IMR-90 (cell line): ENCODE measurements at regions not wholly inside any gene's neighbourhood (a gene's known extent, or its start where the extent isn't known, plus 50 kb on each side); places are given as distances from the start of the nearest gene placed in this dataset.

Experiments
- ATAC-seq: fragments of 200-7000 bp; cut with Tn5 transposase; 2 replicates; pipeline ENCODE4 v1.9.1; 2020; ENCODE audit warnings: low read depth, mild to moderate bottlenecking, moderate library complexity
- BruUV-seq: library from RNA; stranded (reverse); fragments of 400-500 nt; replicated peaks from 2 replicates; lab custom pipeline; 2021; lab: Mats Ljungman, UMichigan
- CTCF ChIA-PET: fragments of 300-600 bp; formaldehyde crosslinking; extraction: SDS; loops from one replicate; lab custom pipeline; 2021; ENCODE audit warnings: antibody characterized with exemption; lab: Yijun Ruan, JAX
- POLR2A ChIA-PET: fragments of 300-600 bp; sonication (Branson Sonifier 250); formaldehyde crosslinking; loops from one replicate; lab custom pipeline; 2022; ENCODE audit warnings: antibody characterized with exemption; ENCODE audit not compliant: unreplicated experiment; lab: Charles Lee
- DNase-seq: peaks from one replicate; pipeline ENCODE4 v3.0.0; 2013
- H2AFZ ChIP-seq: replicated peaks from 2 replicates; pipeline ENCODE3; 2013; ENCODE audit warnings: low read length, mild to moderate bottlenecking; ENCODE audit not compliant: poor library complexity
- H2AK5ac ChIP-seq: 2 replicates; pipeline ENCODE4 v1.6.1; 2013; ENCODE audit warnings: low read depth, low read length, inconsistent platforms
- H2AK9ac ChIP-seq: replicated peaks from 2 replicates; pipeline ENCODE3; 2013; ENCODE audit warnings: mild to moderate bottlenecking, low read depth, low read length, moderate library complexity; ENCODE audit not compliant: poor library complexity
- H2BK120ac ChIP-seq: 2 replicates; pipeline ENCODE4 v1.6.1; 2013; ENCODE audit warnings: low read depth, low read length, inconsistent platforms
- H2BK15ac ChIP-seq: 3 replicates; pipeline ENCODE4 v1.6.1; 2013; ENCODE audit warnings: low read depth, low read length, inconsistent platforms
- H2BK20ac ChIP-seq: 2 replicates; pipeline ENCODE4 v1.6.1; 2013; ENCODE audit warnings: low read depth, mild to moderate bottlenecking, inconsistent platforms, low read length, moderate library complexity
- H2BK5ac ChIP-seq: 2 replicates; pipeline ENCODE4 v1.6.1; 2013; ENCODE audit warnings: mild to moderate bottlenecking, low read depth, low read length, inconsistent platforms; ENCODE audit not compliant: poor library complexity, severe bottlenecking
- H3K14ac ChIP-seq: replicated peaks from 2 replicates; pipeline ENCODE4 v1.6.1; 2013; ENCODE audit warnings: low read depth, low read length, inconsistent platforms
- H3K18ac ChIP-seq: 2 replicates; pipeline ENCODE4 v1.6.1; 2013; ENCODE audit warnings: low read depth, low read length, control low read depth
- H3K23ac ChIP-seq: 2 replicates; pipeline ENCODE4 v1.6.1; 2013; ENCODE audit warnings: low read depth, low read length, inconsistent platforms
- H3K27ac ChIP-seq: 2 replicates; pipeline ENCODE4 v1.5.1; 2013; ENCODE audit warnings: mild to moderate bottlenecking, control low read depth, low read length; ENCODE audit not compliant: insufficient read depth
- H3K27me3 ChIP-seq: 2 replicates; pipeline ENCODE4 v1.6.1; 2013; ENCODE audit warnings: low read length; ENCODE audit not compliant: control insufficient read depth, insufficient read depth
- H3K36me3 ChIP-seq: 2 replicates; pipeline ENCODE4 v1.6.1; 2013; ENCODE audit warnings: low read length, mixed read lengths; ENCODE audit not compliant: control insufficient read depth, insufficient read depth
- H3K4ac ChIP-seq: 2 replicates; pipeline ENCODE4 v1.6.1; 2013; ENCODE audit warnings: low read depth, low read length, inconsistent platforms
- H3K4me1 ChIP-seq: 2 replicates; pipeline ENCODE4 v1.6.1; 2013; ENCODE audit warnings: low read length, mixed read lengths; ENCODE audit not compliant: control insufficient read depth, insufficient read depth
- H3K4me2 ChIP-seq: 2 replicates; pipeline ENCODE4 v1.6.1; 2013; ENCODE audit warnings: low read depth, mild to moderate bottlenecking, control low read depth, low read length, moderate library complexity
- H3K4me3 ChIP-seq: 2 replicates; pipeline ENCODE4 v1.5.1; 2013; ENCODE audit warnings: low read depth, mild to moderate bottlenecking, control low read depth, low read length, moderate library complexity; ENCODE audit not compliant: insufficient read depth
- H3K56ac ChIP-seq: 2 replicates; pipeline ENCODE4 v1.6.1; 2013; ENCODE audit warnings: low read length, inconsistent platforms; ENCODE audit not compliant: insufficient read depth; ENCODE audit errors: extremely low read depth
- H3K79me1 ChIP-seq, 2 experiments: 2 replicates each; pipeline ENCODE4 v1.6.1; 2013; ENCODE audit warnings: low read length in 2 of 2, inconsistent platforms in 1 of 2, low read depth in 1 of 2
- H3K9ac ChIP-seq: 2 replicates; pipeline ENCODE4 v1.6.1; 2013; ENCODE audit warnings: low read depth, low read length, control low read depth
- H3K9me1 ChIP-seq: 2 replicates; pipeline ENCODE4 v1.6.1; 2013; ENCODE audit warnings: low read length, inconsistent platforms; ENCODE audit not compliant: insufficient read depth
- H3K9me3 ChIP-seq: 2 replicates; pipeline ENCODE4 v1.6.1; 2013; ENCODE audit warnings: low read length; ENCODE audit not compliant: control insufficient read depth, insufficient read depth
- H4K20me1 ChIP-seq: 2 replicates; pipeline ENCODE4 v1.6.1; 2013; ENCODE audit warnings: low read length, inconsistent platforms; ENCODE audit not compliant: insufficient read depth
- H4K5ac ChIP-seq: 2 replicates; pipeline ENCODE4 v1.6.1; 2013; ENCODE audit warnings: mild to moderate bottlenecking, low read depth, low read length, control low read depth
- H4K8ac ChIP-seq, 2 experiments: 2 replicates each; pipeline ENCODE4 v1.6.1; 2013; ENCODE audit warnings: low read depth in 2 of 2, low read length in 2 of 2, control low read depth in 1 of 2, inconsistent platforms in 1 of 2
- H4K91ac ChIP-seq: 2 replicates; pipeline ENCODE4 v1.6.1; 2013; ENCODE audit warnings: low read depth, low read length, inconsistent platforms; ENCODE audit not compliant: insufficient read depth
- BHLHE40 ChIP-seq: fragments of 150-350 bp; IDR thresholded peaks from 2 replicates; pipeline ENCODE4 v1.6.1; 2016; ENCODE audit warnings: mild to moderate bottlenecking, low read depth, low read length
- CEBPB ChIP-seq: IDR thresholded peaks from 2 replicates; pipeline ENCODE4 v1.6.1; 2012; ENCODE audit warnings: low read depth, low read length, improper control_type of control experiment
- CHD1 ChIP-seq: IDR thresholded peaks from 2 replicates; pipeline ENCODE4 v1.6.1; 2012; ENCODE audit warnings: low read depth, low read length, improper control_type of control experiment
- FOS ChIP-seq: fragments of 150-350 bp; IDR thresholded peaks from 2 replicates; pipeline ENCODE4 v1.6.1; 2016; ENCODE audit warnings: low read depth, low read length
- MAFK ChIP-seq: IDR thresholded peaks from 2 replicates; pipeline ENCODE4 v1.6.1; 2012; ENCODE audit warnings: low read depth, low read length, improper control_type of control experiment
- MAZ ChIP-seq: IDR thresholded peaks from 2 replicates; pipeline ENCODE4 v1.6.1; 2012; ENCODE audit warnings: low read depth, mild to moderate bottlenecking, low read length, improper control_type of control experiment, moderate library complexity, borderline replicate concordance
- MXI1 ChIP-seq: IDR thresholded peaks from 2 replicates; pipeline ENCODE4 v1.6.1; 2012; ENCODE audit warnings: low read depth, mild to moderate bottlenecking, low read length, moderate library complexity, borderline replicate concordance
- NFE2L2 ChIP-seq: fragments of 150-350 bp; IDR thresholded peaks from 2 replicates; pipeline ENCODE4 v1.6.1; 2016; ENCODE audit warnings: low read depth, mild to moderate bottlenecking, low read length
- POLR2A ChIP-seq: IDR thresholded peaks from 2 replicates; pipeline ENCODE4 v1.6.1; 2012; ENCODE audit warnings: mild to moderate bottlenecking, low read depth, low read length
- RAD21 ChIP-seq: IDR thresholded peaks from 2 replicates; pipeline ENCODE4 v1.6.1; 2012; ENCODE audit warnings: low read length, improper control_type of control experiment
- RCOR1 ChIP-seq: IDR thresholded peaks from 2 replicates; pipeline ENCODE4 v1.6.1; 2012; ENCODE audit warnings: mild to moderate bottlenecking, low read length, improper control_type of control experiment; ENCODE audit not compliant: insufficient replicate concordance
- SMC3 ChIP-seq: fragments of 150-350 bp; IDR thresholded peaks from 2 replicates; pipeline ENCODE4 v1.6.1; 2016; ENCODE audit warnings: low read depth, mild to moderate bottlenecking, antibody characterized with exemption, low read length, moderate library complexity
- WGBS, 2 experiments: methylation state at CpG; one replicate each; pipeline versions ENCODE4 v1.1.5 to v1.1.7; 2013; ENCODE audit warnings: missing lambda C conversion rate in 2 of 2; ENCODE audit not compliant: insufficient read length in 1 of 2; ENCODE audit errors: extremely low coverage in 2 of 2; 5-methylcytosine and 5-hydroxymethylcytosine counted together
- dilution Hi-C: fragments of 300-500 bp; cut with HindIII; formaldehyde crosslinking; loops from one replicate; pipeline ENCODE4 v1.14.3; 2018; ENCODE audit warnings: low sequenced_read_pairs; ENCODE audit not compliant: unreplicated experiment
- in situ Hi-C: fragments of 300-500 bp; cut with MboI; formaldehyde crosslinking; loops from 3 replicates; pipeline ENCODE4 v1.14.3; 2019; ENCODE audit warnings: low sequenced_read_pairs, inconsistent platforms, mixed read lengths
- intact Hi-C: fragments of 100-400 bp; cut with micrococcal nuclease; formaldehyde crosslinking; loops from 2 replicates; pipeline ENCODE4 v1.10.0; 2022
- TF ChIP-seq, protein P1 (sequence below): fragments of 150-350 bp; IDR thresholded peaks from 2 replicates; pipeline ENCODE4 v1.6.1; 2016; ENCODE audit warnings: low read depth, mild to moderate bottlenecking, low read length, moderate library complexity, borderline replicate concordance
- TF ChIP-seq, protein P2 (sequence below): fragments of 150-350 bp; IDR thresholded peaks from 2 replicates; pipeline ENCODE4 v1.6.1; 2017; ENCODE audit warnings: mild to moderate bottlenecking, antibody characterized with exemption, low read length, low read depth

DNA sequence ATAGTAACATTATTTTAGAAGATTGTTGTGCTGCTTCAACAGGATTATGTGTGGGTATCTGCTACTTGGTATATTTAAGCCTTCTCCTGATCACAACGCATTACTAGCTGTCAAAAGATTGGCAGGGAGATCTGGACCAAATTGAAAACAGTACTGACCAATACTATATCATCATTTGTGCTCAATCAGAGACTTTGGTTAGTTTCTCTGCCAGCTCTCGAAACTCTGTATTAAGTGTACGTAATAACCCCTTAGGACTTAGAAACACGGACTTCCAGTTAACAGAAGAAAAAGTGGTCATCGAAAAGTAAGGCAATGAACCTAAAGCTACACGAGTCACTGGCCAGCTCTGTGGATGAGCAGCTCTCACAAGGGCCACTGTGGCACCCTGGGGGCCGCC is 146.0 kb downstream of the EVX1 start:
- ATAC-seq: no peak
- dilution Hi-C loops (no loop called here), in situ Hi-C loops (no loop called here), intact Hi-C loops (no loop called here)
- H3K9ac ChIP-seq: no peak overlapping the region
- no peak overlapping the region for H3K56ac ChIP-seq
- no peaks in the 10 kb centered on the region for H3K9me1 ChIP-seq
- H3K9me3 ChIP-seq: no peaks in the 10 kb centered on the region
- no peak overlapping the region for H3K14ac ChIP-seq
- H4K91ac ChIP-seq: no peak overlapping the region
- H4K8ac ChIP-seq: no peak overlapping the region
- no peak overlapping the region for H2AK5ac ChIP-seq
- H2BK15ac ChIP-seq: no peak overlapping the region
- no peak overlapping the region for H3K23ac ChIP-seq
- H2BK20ac ChIP-seq: no peak overlapping the region
- TF ChIP-seq RAD21: no peak
- TF ChIP-seq CHD1: no peak
- TF ChIP-seq, protein P1, sequence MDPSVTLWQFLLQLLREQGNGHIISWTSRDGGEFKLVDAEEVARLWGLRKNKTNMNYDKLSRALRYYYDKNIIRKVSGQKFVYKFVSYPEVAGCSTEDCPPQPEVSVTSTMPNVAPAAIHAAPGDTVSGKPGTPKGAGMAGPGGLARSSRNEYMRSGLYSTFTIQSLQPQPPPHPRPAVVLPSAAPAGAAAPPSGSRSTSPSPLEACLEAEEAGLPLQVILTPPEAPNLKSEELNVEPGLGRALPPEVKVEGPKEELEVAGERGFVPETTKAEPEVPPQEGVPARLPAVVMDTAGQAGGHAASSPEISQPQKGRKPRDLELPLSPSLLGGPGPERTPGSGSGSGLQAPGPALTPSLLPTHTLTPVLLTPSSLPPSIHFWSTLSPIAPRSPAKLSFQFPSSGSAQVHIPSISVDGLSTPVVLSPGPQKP: no peak
- no peak for TF ChIP-seq MAZ
- no peak for TF ChIP-seq POLR2A
- no peak for TF ChIP-seq MAFK
- no peak for TF ChIP-seq FOS
- TF ChIP-seq SMC3: no peak
- TF ChIP-seq MXI1: no peak
- TF ChIP-seq, protein P2, sequence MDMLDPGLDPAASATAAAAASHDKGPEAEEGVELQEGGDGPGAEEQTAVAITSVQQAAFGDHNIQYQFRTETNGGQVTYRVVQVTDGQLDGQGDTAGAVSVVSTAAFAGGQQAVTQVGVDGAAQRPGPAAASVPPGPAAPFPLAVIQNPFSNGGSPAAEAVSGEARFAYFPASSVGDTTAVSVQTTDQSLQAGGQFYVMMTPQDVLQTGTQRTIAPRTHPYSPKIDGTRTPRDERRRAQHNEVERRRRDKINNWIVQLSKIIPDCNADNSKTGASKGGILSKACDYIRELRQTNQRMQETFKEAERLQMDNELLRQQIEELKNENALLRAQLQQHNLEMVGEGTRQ: no peak
- no peak for TF ChIP-seq BHLHE40
- TF ChIP-seq RCOR1: no peak
- TF ChIP-seq CEBPB: no peak
- no peak for TF ChIP-seq NFE2L2
- no TSS peak for BruUV-seq
- H3K4me3 ChIP-seq: no peak overlapping the region
- POLR2A ChIA-PET: no interaction called here
- no peaks in the 10 kb centered on the region for H4K20me1 ChIP-seq
- H3K4ac ChIP-seq: no peak overlapping the region
- 100% methylated on average over 1 of the region's 7 CpGs; no CpG with 5 or more reads in 1 of the 2 experiments for WGBS, 2 experiments
- H3K36me3 ChIP-seq: no peaks in the 10 kb centered on the region
- no peak overlapping the region for H2AFZ ChIP-seq
- H3K4me1 ChIP-seq: no peaks in the 10 kb centered on the region
- no peak overlapping the region for H3K27ac ChIP-seq
- no peak overlapping the region for H3K18ac ChIP-seq
- no peak overlapping the region for H2AK9ac ChIP-seq
- H2BK120ac ChIP-seq: no peak overlapping the region
- no peak overlapping the region for H3K4me2 ChIP-seq
- no peak for DNase-seq
- no peaks in the 10 kb centered on the region for H3K79me1 ChIP-seq
- H3K27me3 ChIP-seq: peaks cover 12% of the 10 kb centered on the region
- CTCF ChIA-PET: no interaction called here
- H4K5ac ChIP-seq: no peak overlapping the region
- H2BK5ac ChIP-seq: no peak overlapping the region
